Endothelial cell of umbilical vein (primary cell): ENCODE measurements at regions not wholly inside any gene's neighbourhood (a gene's known extent, or its start where the extent isn't known, plus 50 kb on each side); places are given as distances from the start of the nearest gene placed in this dataset.

Experiments used
- BruUV-seq: library from RNA; stranded (reverse); fragments of 400-500 nt; replicated peaks from 2 replicates; lab custom pipeline; 2021; lab: Mats Ljungman, UMichigan
- CTCF ChIA-PET: fragments of 300-600, 350-600 bp; sonication (Branson Sonifier 250); formaldehyde crosslinking; loops from one replicate; lab custom pipeline; 2021; ENCODE audit warnings: antibody characterized with exemption, inconsistent platforms; lab: Charles Lee
- POLR2A ChIA-PET: fragments of 300-600, 350-600 bp; sonication (Branson Sonifier 250); formaldehyde crosslinking; loops from one replicate; lab custom pipeline; 2021; ENCODE audit warnings: antibody characterized with exemption, inconsistent platforms; lab: Charles Lee
- DNase-seq: peaks from one replicate; pipeline ENCODE4 v3.0.0-alpha.2; 2011; ENCODE audit warnings: low read depth, low spot score
- FAIRE-seq: peaks from 2 replicates; lab custom pipeline; 2011; peaks lifted over from hg19 to GRCh38; lab: Jason Lieb, UNC
- H2AFZ ChIP-seq: 2 replicates; pipeline ENCODE4 v1.6.0; 2012; ENCODE audit warnings: low read depth, low read length, control low read depth, inconsistent platforms
- H3K27ac ChIP-seq: 2 replicates; pipeline ENCODE4 v1.5.1; 2011; ENCODE audit warnings: low read depth, mild to moderate bottlenecking, control low read depth, low read length, moderate library complexity; ENCODE audit not compliant: insufficient read depth
- H3K27me3 ChIP-seq, 2 experiments: 2 replicates each; pipeline versions ENCODE4 v1.6.0 to v1.6.1; 2011; ENCODE audit warnings: low read length in 2 of 2, mixed read lengths in 1 of 2; ENCODE audit not compliant: control insufficient read depth in 2 of 2, insufficient read depth in 2 of 2
- H3K36me3 ChIP-seq, 2 experiments: 2 replicates in 1 of 2; 3 replicates in 1 of 2; pipeline ENCODE4 v1.5.1; 2011; ENCODE audit warnings: low read length in 2 of 2, mild to moderate bottlenecking in 1 of 2, moderate library complexity in 1 of 2; ENCODE audit not compliant: control insufficient read depth in 2 of 2, insufficient read depth in 2 of 2; ENCODE audit errors: extremely low read depth in 1 of 2
- H3K4me1 ChIP-seq: 3 replicates; pipeline ENCODE4 v1.5.1; 2011; ENCODE audit warnings: mild to moderate bottlenecking, low read length; ENCODE audit not compliant: control insufficient read depth, insufficient read depth; ENCODE audit errors: extremely low read depth
- H3K4me2 ChIP-seq: 2 replicates; pipeline ENCODE4 v1.6.1; 2011; ENCODE audit warnings: low read length, control low read depth, mixed read lengths; ENCODE audit not compliant: insufficient read depth
- H3K4me3 ChIP-seq, 3 experiments: fragments of 200-600 bp in 1 of 3; sonication (generic), shearing (Covaris generic) in 1 of 3; replicated peaks in 1 of 3; 2 replicates each; pipeline ENCODE4 v1.5.1; 2011 to 2016; ENCODE audit warnings: control low read depth in 3 of 3, low read length in 3 of 3, mild to moderate bottlenecking in 2 of 3, inconsistent platforms in 1 of 3, low read depth in 1 of 3, moderate library complexity in 1 of 3; ENCODE audit not compliant: insufficient read depth in 1 of 3
- H3K79me2 ChIP-seq: 2 replicates; pipeline ENCODE4 v1.6.0; 2012; ENCODE audit warnings: low read length, inconsistent platforms; ENCODE audit not compliant: control insufficient read depth, insufficient read depth
- H3K9ac ChIP-seq: replicated peaks from 2 replicates; pipeline ENCODE3; 2011; ENCODE audit warnings: low read length, control low read depth; ENCODE audit not compliant: insufficient read depth; ENCODE audit errors: extremely low read depth
- H3K9me1 ChIP-seq: replicated peaks from 3 replicates; pipeline ENCODE4 v1.6.0; 2011; ENCODE audit warnings: mild to moderate bottlenecking, low read length; ENCODE audit not compliant: control insufficient read depth, insufficient read depth; ENCODE audit errors: extremely low read depth
- H3K9me3 ChIP-seq: replicated peaks from 2 replicates; pipeline ENCODE4 v1.5.1; 2012; ENCODE audit warnings: low read length, inconsistent platforms; ENCODE audit not compliant: control insufficient read depth, insufficient read depth
- H4K20me1 ChIP-seq: replicated peaks from 2 replicates; pipeline ENCODE3; 2011; ENCODE audit warnings: mild to moderate bottlenecking, low read length; ENCODE audit not compliant: control insufficient read depth, insufficient read depth; ENCODE audit errors: extremely low read depth
- EZH2 ChIP-seq: IDR thresholded peaks from 2 replicates; pipeline ENCODE4 v1.6.1; 2012; ENCODE audit warnings: borderline replicate concordance, low read depth, mild to moderate bottlenecking, moderate library complexity, low read length, inconsistent platforms; ENCODE audit not compliant: severe bottlenecking
- FOS ChIP-seq: IDR thresholded peaks from 2 replicates; pipeline ENCODE4 v1.6.1; 2011; ENCODE audit warnings: mild to moderate bottlenecking, low read length, moderate library complexity, borderline replicate concordance; ENCODE audit not compliant: insufficient read depth
- GATA2 ChIP-seq: IDR thresholded peaks from 2 replicates; pipeline ENCODE4 v1.7.0; 2011; ENCODE audit warnings: low read depth, mild to moderate bottlenecking, moderate library complexity, mixed read lengths, low read length; ENCODE audit not compliant: insufficient read length, insufficient read depth
- JUN ChIP-seq: IDR thresholded peaks from 2 replicates; pipeline ENCODE4 v1.6.1; 2011; ENCODE audit warnings: borderline replicate concordance, low read depth; ENCODE audit not compliant: insufficient read length, insufficient read depth
- MYC ChIP-seq: IDR thresholded peaks from one replicate; pipeline ENCODE4 v1.6.1; 2011; ENCODE audit warnings: mild to moderate bottlenecking, low read depth, low read length
- POLR2A ChIP-seq: IDR thresholded peaks from 2 replicates; pipeline ENCODE4 v1.6.1; 2012; ENCODE audit warnings: low read depth, mild to moderate bottlenecking, control low read depth, low read length
- POLR2AphosphoS5 ChIP-seq: IDR thresholded peaks from 2 replicates; pipeline ENCODE4 v1.6.1; 2012; ENCODE audit warnings: low read depth, mild to moderate bottlenecking, control low read depth, low read length, moderate library complexity; ENCODE audit not compliant: insufficient read depth
- dilution Hi-C: fragments of 300-500 bp; cut with MboI; formaldehyde crosslinking; loops from one replicate; pipeline ENCODE4 v1.15.0; 2019; ENCODE audit warnings: low sequenced_read_pairs; ENCODE audit not compliant: extremely low pct_ligation_motif_present
- intact Hi-C: fragments of 100-400 bp; cut with micrococcal nuclease; formaldehyde crosslinking; loops from one replicate; pipeline ENCODE4 v1.10.0; 2022
- TF ChIP-seq, protein P1 (sequence below), 2 donors: IDR thresholded peaks; 1 replicate in 1 of 2; 2 replicates in 1 of 2; pipeline ENCODE4 v1.5.1; 2011; ENCODE audit warnings: low read length in 2 of 2, mild to moderate bottlenecking in 2 of 2, moderate library complexity in 2 of 2, control low read depth in 1 of 2, inconsistent platforms in 1 of 2, low read depth in 1 of 2; ENCODE audit not compliant: insufficient read depth in 1 of 2; ENCODE audit errors: extremely low read depth in 1 of 2
- TF ChIP-seq, protein P2 (sequence below): IDR thresholded peaks from 2 replicates; pipeline ENCODE4 v1.6.1; 2011; ENCODE audit not compliant: insufficient read depth, insufficient read length

DNA sequence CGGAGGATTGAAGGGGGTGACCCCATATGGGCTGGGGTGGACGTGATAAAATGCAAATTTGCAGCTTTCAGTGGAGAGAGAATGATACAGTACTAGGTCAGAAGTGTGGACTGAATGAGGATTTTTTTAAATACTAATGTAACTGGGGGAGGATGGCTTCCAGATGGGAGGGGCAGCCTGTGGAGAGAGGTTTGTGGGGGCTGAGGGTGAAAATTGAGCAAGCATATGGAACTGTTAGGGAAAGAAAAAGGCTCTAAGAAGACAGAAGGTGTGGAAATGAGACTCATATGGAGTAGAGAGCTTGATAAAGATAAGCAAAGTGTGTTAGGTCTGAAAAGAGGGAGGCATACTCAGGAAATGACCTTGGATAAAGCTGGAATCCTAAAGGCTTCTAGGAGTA, 926.4 kb downstream of the IGSF11 start:
- Histone ChIP-seq H4K20me1 (no peaks in the 10 kb centered on the region), H2AFZ (no peak overlapping the region), H3K4me1 (no peaks in the 10 kb centered on the region), H3K27me3 (no peaks in the 10 kb centered on the region), H3K9me3 (peaks cover 2% of the 10 kb centered on the region), H3K9ac (no peak overlapping the region), H3K4me2 (no peak overlapping the region), H3K79me2 (no peaks in the 10 kb centered on the region), H3K36me3 (no peaks in the 10 kb centered on the region), H3K4me3 (no peak overlapping the region), H3K27ac (no peak overlapping the region), H3K9me1 (no peaks in the 10 kb centered on the region)
- POLR2A ChIA-PET = no interaction called here
- no peak for FAIRE-seq
- no peak for DNase-seq
- no TSS peak for BruUV-seq
- CTCF ChIA-PET = no interaction called here
- dilution Hi-C loops = no loop called here
- intact Hi-C loops = no loop called here
- TF ChIP-seq GATA2 (no peak), FOS (no peak), POLR2AphosphoS5 (no peak), MYC (no peak), EZH2 (no peak), POLR2A (no peak), JUN (no peak)
- TF ChIP-seq, protein P1, sequence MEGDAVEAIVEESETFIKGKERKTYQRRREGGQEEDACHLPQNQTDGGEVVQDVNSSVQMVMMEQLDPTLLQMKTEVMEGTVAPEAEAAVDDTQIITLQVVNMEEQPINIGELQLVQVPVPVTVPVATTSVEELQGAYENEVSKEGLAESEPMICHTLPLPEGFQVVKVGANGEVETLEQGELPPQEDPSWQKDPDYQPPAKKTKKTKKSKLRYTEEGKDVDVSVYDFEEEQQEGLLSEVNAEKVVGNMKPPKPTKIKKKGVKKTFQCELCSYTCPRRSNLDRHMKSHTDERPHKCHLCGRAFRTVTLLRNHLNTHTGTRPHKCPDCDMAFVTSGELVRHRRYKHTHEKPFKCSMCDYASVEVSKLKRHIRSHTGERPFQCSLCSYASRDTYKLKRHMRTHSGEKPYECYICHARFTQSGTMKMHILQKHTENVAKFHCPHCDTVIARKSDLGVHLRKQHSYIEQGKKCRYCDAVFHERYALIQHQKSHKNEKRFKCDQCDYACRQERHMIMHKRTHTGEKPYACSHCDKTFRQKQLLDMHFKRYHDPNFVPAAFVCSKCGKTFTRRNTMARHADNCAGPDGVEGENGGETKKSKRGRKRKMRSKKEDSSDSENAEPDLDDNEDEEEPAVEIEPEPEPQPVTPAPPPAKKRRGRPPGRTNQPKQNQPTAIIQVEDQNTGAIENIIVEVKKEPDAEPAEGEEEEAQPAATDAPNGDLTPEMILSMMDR (IDR thresholded peaks at IDR 0.05; ENCODE audit: extremely low read depth in 1 of 2, insufficient read depth in 1 of 2, low read depth in 1 of 2, low read length in 2 of 2) = no peak
- TF ChIP-seq, protein P2, sequence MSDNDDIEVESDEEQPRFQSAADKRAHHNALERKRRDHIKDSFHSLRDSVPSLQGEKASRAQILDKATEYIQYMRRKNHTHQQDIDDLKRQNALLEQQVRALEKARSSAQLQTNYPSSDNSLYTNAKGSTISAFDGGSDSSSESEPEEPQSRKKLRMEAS = no peak
